ENCODE measurements at regions not wholly inside any gene's neighbourhood (a gene's known extent, or its start where the extent isn't known, plus 50 kb on each side); places are given as distances from the start of the nearest gene placed in this dataset.

- Histone ChIP-seq H3K9me2 (replicated peaks; ENCODE audit: insufficient read depth, low read length) (no peaks in the 10 kb centered on the region), H3K4me2 (ENCODE audit: low read depth, low read length, poor library complexity, severe bottlenecking) (no peak overlapping the region), H3K27ac (ENCODE audit: low read depth, low read length) (no peak overlapping the region), H2AFZ (ENCODE audit: low read depth, low read length, severe bottlenecking) (no peak overlapping the region), H3K9me3 (ENCODE audit: insufficient read depth, low read length) (no peaks in the 10 kb centered on the region; the same call in 1 of the 2 replicates), H3K36me3 (ENCODE audit: low read length) (no peaks in the 10 kb centered on the region), H3F3A (ENCODE audit: insufficient read depth) (no peaks in the 10 kb centered on the region), H4K20me1 (ENCODE audit: low read depth, low read length) (no peaks in the 10 kb centered on the region), H3K9ac (ENCODE audit: low read length) (no peak overlapping the region), H3K79me2 (ENCODE audit: insufficient read depth, low read length) (no peaks in the 10 kb centered on the region), H3K27me3 (ENCODE audit: low read length) (no peaks in the 10 kb centered on the region), H3K4me3 (ENCODE audit: insufficient read depth, low read length, poor library complexity, severe bottlenecking) (no peak overlapping the region)
- no peak for TF ChIP-seq EZH2phosphoT487 (conservative IDR thresholded peaks at IDR 0.05; ENCODE audit: low read length)
- TF ChIP-seq, protein P1, sequence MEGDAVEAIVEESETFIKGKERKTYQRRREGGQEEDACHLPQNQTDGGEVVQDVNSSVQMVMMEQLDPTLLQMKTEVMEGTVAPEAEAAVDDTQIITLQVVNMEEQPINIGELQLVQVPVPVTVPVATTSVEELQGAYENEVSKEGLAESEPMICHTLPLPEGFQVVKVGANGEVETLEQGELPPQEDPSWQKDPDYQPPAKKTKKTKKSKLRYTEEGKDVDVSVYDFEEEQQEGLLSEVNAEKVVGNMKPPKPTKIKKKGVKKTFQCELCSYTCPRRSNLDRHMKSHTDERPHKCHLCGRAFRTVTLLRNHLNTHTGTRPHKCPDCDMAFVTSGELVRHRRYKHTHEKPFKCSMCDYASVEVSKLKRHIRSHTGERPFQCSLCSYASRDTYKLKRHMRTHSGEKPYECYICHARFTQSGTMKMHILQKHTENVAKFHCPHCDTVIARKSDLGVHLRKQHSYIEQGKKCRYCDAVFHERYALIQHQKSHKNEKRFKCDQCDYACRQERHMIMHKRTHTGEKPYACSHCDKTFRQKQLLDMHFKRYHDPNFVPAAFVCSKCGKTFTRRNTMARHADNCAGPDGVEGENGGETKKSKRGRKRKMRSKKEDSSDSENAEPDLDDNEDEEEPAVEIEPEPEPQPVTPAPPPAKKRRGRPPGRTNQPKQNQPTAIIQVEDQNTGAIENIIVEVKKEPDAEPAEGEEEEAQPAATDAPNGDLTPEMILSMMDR (IDR thresholded peaks at IDR 0.05; ENCODE audit: insufficient read depth, low read length, poor library complexity, severe bottlenecking) = no peak
Measured at GRCh38 chr6:43944908-43945767, 175.1 kb downstream of the VEGFA start.

- Histone ChIP-seq H3K27me3 (ENCODE audit: low read length) (no peaks in the 10 kb centered on the region), H4K20me1 (ENCODE audit: low read depth, low read length) (no peaks in the 10 kb centered on the region), H3K79me2 (ENCODE audit: insufficient read depth, low read length) (no peaks in the 10 kb centered on the region), H3K36me3 (ENCODE audit: low read length) (no peaks in the 10 kb centered on the region), H3K27ac (ENCODE audit: low read depth, low read length) (no peak overlapping the region), H3K9ac (ENCODE audit: low read length) (no peak overlapping the region), H3F3A (ENCODE audit: insufficient read depth) (no peaks in the 10 kb centered on the region), H3K9me2 (replicated peaks; ENCODE audit: insufficient read depth, low read length) (no peaks in the 10 kb centered on the region), H3K4me2 (ENCODE audit: low read depth, low read length, poor library complexity, severe bottlenecking) (no peak overlapping the region), H2AFZ (ENCODE audit: low read depth, low read length, severe bottlenecking) (no peak overlapping the region), H3K9me3 (ENCODE audit: insufficient read depth, low read length) (no peaks in the 10 kb centered on the region; the same call in 1 of the 2 replicates), H3K4me3 (ENCODE audit: insufficient read depth, low read length, poor library complexity, severe bottlenecking) (no peak overlapping the region)
- no peak for TF ChIP-seq EZH2phosphoT487 (conservative IDR thresholded peaks at IDR 0.05; ENCODE audit: low read length)
- TF ChIP-seq, protein P1 (IDR thresholded peaks at IDR 0.05; ENCODE audit: insufficient read depth, low read length, poor library complexity, severe bottlenecking) = no peak
Measured at GRCh38 chr6:43943781-43944250, 173.8 kb downstream of the VEGFA start.

DNA sequence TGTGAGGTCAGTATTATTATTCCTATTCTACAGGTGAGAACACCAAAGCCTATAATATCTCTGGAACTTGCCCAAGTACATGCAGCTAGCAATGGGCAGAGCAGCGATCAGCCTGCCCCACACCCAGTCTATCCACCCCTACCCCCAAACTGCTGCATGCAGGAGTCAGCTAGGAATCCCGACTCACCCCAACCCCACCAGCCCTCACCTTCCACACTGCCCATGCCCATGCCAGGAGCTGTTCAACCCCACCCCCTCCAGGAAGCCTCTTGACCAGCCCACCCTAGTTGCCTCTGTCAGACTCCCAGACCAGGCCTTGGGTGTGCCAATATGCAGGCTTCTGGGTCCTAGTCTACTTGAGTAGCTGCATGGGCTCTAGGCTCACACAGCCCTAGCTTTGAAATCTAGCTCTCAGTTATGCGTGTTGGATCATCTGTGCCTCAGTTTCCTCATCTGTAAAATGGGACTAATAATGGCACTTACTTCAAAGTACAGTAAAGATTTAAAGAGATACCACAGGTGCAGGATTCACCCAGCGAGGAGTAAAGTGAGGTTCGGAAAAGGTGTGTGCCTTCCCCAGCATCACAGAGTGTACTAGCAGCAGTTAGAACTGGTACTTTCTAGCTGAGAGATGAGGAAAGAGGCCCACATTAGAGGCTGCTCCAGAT is 173.2 kb downstream of the VEGFA start:
- no peaks in the 10 kb centered on the region for H3K27me3 ChIP-seq (ENCODE audit: low read length)
- H3F3A ChIP-seq (ENCODE audit: insufficient read depth) = no peaks in the 10 kb centered on the region
- TF ChIP-seq, protein P1 (IDR thresholded peaks at IDR 0.05; ENCODE audit: insufficient read depth, low read length, poor library complexity, severe bottlenecking) = no peak
- TF ChIP-seq EZH2phosphoT487 (conservative IDR thresholded peaks at IDR 0.05; ENCODE audit: low read length) = no peak
- H3K79me2 ChIP-seq (ENCODE audit: insufficient read depth, low read length) = no peaks in the 10 kb centered on the region
- H3K36me3 ChIP-seq (ENCODE audit: low read length) = no peaks in the 10 kb centered on the region
- H2AFZ ChIP-seq (ENCODE audit: low read depth, low read length, severe bottlenecking) = no peak overlapping the region
- no peaks in the 10 kb centered on the region for H4K20me1 ChIP-seq (ENCODE audit: low read depth, low read length)
- H3K9me3 ChIP-seq (ENCODE audit: insufficient read depth, low read length) = no peaks in the 10 kb centered on the region; the same call in 1 of the 2 replicates
- H3K4me3 ChIP-seq (ENCODE audit: insufficient read depth, low read length, poor library complexity, severe bottlenecking) = no peak overlapping the region
- H3K9me2 ChIP-seq (replicated peaks; ENCODE audit: insufficient read depth, low read length) = no peaks in the 10 kb centered on the region
- no peak overlapping the region for H3K27ac ChIP-seq (ENCODE audit: low read depth, low read length)
- no peak overlapping the region for H3K9ac ChIP-seq (ENCODE audit: low read length)
- no peak overlapping the region for H3K4me2 ChIP-seq (ENCODE audit: low read depth, low read length, poor library complexity, severe bottlenecking)

All from SU-DHL-6 (cell line).